SK-N-SH (cell line): ENCODE measurements at regions not wholly inside any gene's neighbourhood (a gene's known extent, or its start where the extent isn't known, plus 50 kb on each side); places are given as distances from the start of the nearest gene placed in this dataset.

Experiments
- CTCF ChIA-PET: fragments of 300-600, 350-600 bp; formaldehyde crosslinking; extraction: SDS; loops from one replicate; lab custom pipeline; 2021; lab: Yijun Ruan, JAX
- POLR2A ChIA-PET: fragments of 350-600 bp; sonication (Branson Sonifier 250); formaldehyde crosslinking; extraction: SDS; loops from one replicate; lab custom pipeline; 2020; ENCODE audit warnings: antibody characterized with exemption, inconsistent platforms; lab: Yijun Ruan, JAX
- DNase-seq: peaks from one replicate; pipeline ENCODE4 v3.0.0; 2012
- H2AFZ ChIP-seq: fragments of 200-600 bp; sonication (generic); 2 replicates; pipeline ENCODE4 v1.8.1; 2016; ENCODE audit warnings: antibody characterized with exemption, mild to moderate bottlenecking, low read depth
- H3F3A ChIP-seq: fragments of 200-600 bp; sonication (generic); replicated peaks from 2 replicates; pipeline ENCODE3; 2016; ENCODE audit warnings: antibody characterized with exemption, mild to moderate bottlenecking; ENCODE audit not compliant: insufficient read depth
- H3K27ac ChIP-seq, 2 experiments: fragments of 200-500 bp in 1 of 2; fragments of 200-600 bp in 1 of 2; sonication (Bioruptor generic) in 1 of 2; sonication (generic), shearing (Covaris generic) in 1 of 2; 2 replicates each; pipeline versions ENCODE4 v1.5.1 to v1.6.1; 2014 to 2016; ENCODE audit warnings: low read depth in 2 of 2, inconsistent platforms in 1 of 2, low read length in 1 of 2, mild to moderate bottlenecking in 1 of 2, mixed read lengths in 1 of 2
- H3K27me3 ChIP-seq: fragments of 200-600 bp; sonication (generic), shearing (Covaris generic); 2 replicates; pipeline ENCODE4 v1.6.1; 2016; ENCODE audit warnings: mixed run types; ENCODE audit not compliant: insufficient read depth
- H3K36me3 ChIP-seq, 2 experiments: fragments of 200-500 bp in 1 of 2; fragments of 200-600 bp in 1 of 2; sonication (Bioruptor generic) in 1 of 2; sonication (generic) in 1 of 2; replicated peaks in 1 of 2; 2 replicates each; pipeline versions ENCODE3 to v1.5.1; 2014 to 2016; ENCODE audit warnings: low read length in 1 of 2, mild to moderate bottlenecking in 1 of 2; ENCODE audit not compliant: insufficient read depth in 2 of 2, control insufficient read depth in 1 of 2
- H3K4me1 ChIP-seq, 2 experiments: fragments of 200-500 bp in 1 of 2; fragments of 200-600 bp in 1 of 2; sonication (Bioruptor generic) in 1 of 2; sonication (generic), shearing (Covaris generic) in 1 of 2; 2 replicates each; pipeline versions ENCODE4 v1.5.1 to v1.6.1; 2014 to 2016; ENCODE audit warnings: low read depth in 1 of 2, low read length in 1 of 2, mixed run types in 1 of 2; ENCODE audit not compliant: insufficient read depth in 2 of 2, control insufficient read depth in 1 of 2
- H3K4me2 ChIP-seq: fragments of 200-600 bp; sonication (generic), shearing (Covaris generic); 2 replicates; pipeline ENCODE4 v1.6.1; 2017; ENCODE audit warnings: mixed run types
- H3K4me3 ChIP-seq, 2 experiments: fragments of 200-500 bp in 1 of 2; fragments of 200-600 bp in 1 of 2; sonication (Bioruptor generic) in 1 of 2; sonication (generic), shearing (Covaris generic) in 1 of 2; 2 replicates each; pipeline versions ENCODE4 v1.5.1 to v1.8.1; 2014 to 2016; ENCODE audit warnings: low read depth in 2 of 2, inconsistent platforms in 1 of 2, low read length in 1 of 2, mild to moderate bottlenecking in 1 of 2, mixed read lengths in 1 of 2, moderate library complexity in 1 of 2
- H3K79me2 ChIP-seq: fragments of 200-600 bp; sonication (generic); 2 replicates; pipeline ENCODE4 v1.8.1; 2017; ENCODE audit warnings: mild to moderate bottlenecking; ENCODE audit not compliant: insufficient read depth
- H3K9ac ChIP-seq: fragments of 200-600 bp; sonication (generic); 2 replicates; pipeline ENCODE4 v1.6.1; 2017; ENCODE audit warnings: mixed run types
- H3K9me2 ChIP-seq: fragments of 200-600 bp; sonication (generic); 2 replicates; pipeline ENCODE4 v1.6.1; 2017; ENCODE audit warnings: mixed run types
- H3K9me3 ChIP-seq: fragments of 200-600 bp; sonication (generic); 2 replicates; pipeline ENCODE4 v1.6.1; 2017; ENCODE audit warnings: mixed run types, mild to moderate bottlenecking, moderate library complexity
- H4K20me1 ChIP-seq: fragments of 200-600 bp; sonication (generic); 2 replicates; pipeline ENCODE4 v1.6.1; 2017; ENCODE audit warnings: mild to moderate bottlenecking, mixed run types; ENCODE audit not compliant: insufficient read depth
- ELF1 ChIP-seq: IDR thresholded peaks from 2 replicates; pipeline ENCODE4 v1.4.0; 2012
- EZH2phosphoT487 ChIP-seq: fragments of 200-600 bp; sonication (generic); IDR thresholded peaks from 2 replicates; pipeline ENCODE4 v1.6.1; 2017; ENCODE audit warnings: low read depth, mixed run types, mild to moderate bottlenecking, antibody characterized with exemption, moderate library complexity, borderline replicate concordance
- GATA2 ChIP-seq: sonication (generic); formaldehyde crosslinking; IDR thresholded peaks from 2 replicates; pipeline ENCODE4 v1.5.0; 2020; ENCODE audit warnings: mild to moderate bottlenecking, missing genetic modification reagents
- IRF3 ChIP-seq: fragments of 150-350 bp; IDR thresholded peaks from 2 replicates; pipeline ENCODE4 v1.6.1; 2016; ENCODE audit warnings: mild to moderate bottlenecking, low read depth, low read length
- JUND ChIP-seq: IDR thresholded peaks from 2 replicates; pipeline ENCODE4 v1.4.0; 2012
- MAX ChIP-seq: IDR thresholded peaks from 2 replicates; pipeline ENCODE4 v1.4.0; 2012; ENCODE audit warnings: low read depth
- MEF2A ChIP-seq: IDR thresholded peaks from 2 replicates; pipeline ENCODE4 v1.4.0; 2012; ENCODE audit warnings: low read depth, borderline replicate concordance
- MXI1 ChIP-seq: IDR thresholded peaks from 2 replicates; pipeline ENCODE4 v1.6.1; 2012; ENCODE audit warnings: mild to moderate bottlenecking, low read depth, low read length, improper control_type of control experiment
- NRF1 ChIP-seq: IDR thresholded peaks from 2 replicates; pipeline ENCODE4 v1.6.1; 2012; ENCODE audit warnings: low read depth, mild to moderate bottlenecking, low read length
- POLR2AphosphoS5 ChIP-seq: IDR thresholded peaks from 2 replicates; pipeline ENCODE4 v1.6.1; 2012; ENCODE audit warnings: low read depth, low read length
- RAD21 ChIP-seq: IDR thresholded peaks from 2 replicates; pipeline ENCODE4 v1.6.1; 2012; ENCODE audit warnings: mild to moderate bottlenecking, low read length
- RCOR1 ChIP-seq: fragments of 150-350 bp; IDR thresholded peaks from 2 replicates; pipeline ENCODE4 v1.6.1; 2017; ENCODE audit warnings: antibody characterized with exemption, low read length
- RFX5 ChIP-seq: IDR thresholded peaks from 2 replicates; pipeline ENCODE4 v1.6.1; 2012; ENCODE audit warnings: mild to moderate bottlenecking, improper control_type of control experiment, low read length
- SMC3 ChIP-seq: IDR thresholded peaks from 2 replicates; pipeline ENCODE4 v1.6.1; 2012; ENCODE audit warnings: low read depth, low read length, improper control_type of control experiment
- TAF1 ChIP-seq: IDR thresholded peaks from 2 replicates; pipeline ENCODE4 v1.6.1; 2012; ENCODE audit warnings: low read depth, mild to moderate bottlenecking, low read length, moderate library complexity, borderline replicate concordance
- USF2 ChIP-seq: fragments of 150-350 bp; IDR thresholded peaks from 2 replicates; pipeline ENCODE4 v1.6.1; 2017; ENCODE audit warnings: antibody characterized with exemption, low read length, low read depth, borderline replicate concordance
- WGBS: methylation state at CpG from one replicate; pipeline ENCODE4 v1.1.6; 2017; ENCODE audit warnings: low lambda C conversion rate; 5-methylcytosine and 5-hydroxymethylcytosine counted together
- TF ChIP-seq, protein P1 (sequence below): IDR thresholded peaks from 2 replicates; pipeline ENCODE4 v1.4.0; 2012; ENCODE audit warnings: low read depth, borderline replicate concordance

- DNase-seq = no peak
- Histone ChIP-seq H3K9me2 (no peaks in the 10 kb centered on the region), H3K4me1 (no peaks in the 10 kb centered on the region; a peak in 1 of 4 replicates), H3F3A (no peaks in the 10 kb centered on the region), H4K20me1 (no peaks in the 10 kb centered on the region), H3K27me3 (no peaks in the 10 kb centered on the region; the same call in 1 of the 2 replicates), H3K36me3 (no peaks in the 10 kb centered on the region), H3K4me3 (no peak overlapping the region), H3K27ac (no peak overlapping the region), H3K79me2 (no peaks in the 10 kb centered on the region), H3K4me2 (no peak overlapping the region), H3K9me3 (no peaks in the 10 kb centered on the region), H2AFZ (no peak overlapping the region), H3K9ac (no peak overlapping the region)
- ChIA-PET CTCF (no interaction called here), POLR2A (no interaction called here)
- TF ChIP-seq, protein P1, sequence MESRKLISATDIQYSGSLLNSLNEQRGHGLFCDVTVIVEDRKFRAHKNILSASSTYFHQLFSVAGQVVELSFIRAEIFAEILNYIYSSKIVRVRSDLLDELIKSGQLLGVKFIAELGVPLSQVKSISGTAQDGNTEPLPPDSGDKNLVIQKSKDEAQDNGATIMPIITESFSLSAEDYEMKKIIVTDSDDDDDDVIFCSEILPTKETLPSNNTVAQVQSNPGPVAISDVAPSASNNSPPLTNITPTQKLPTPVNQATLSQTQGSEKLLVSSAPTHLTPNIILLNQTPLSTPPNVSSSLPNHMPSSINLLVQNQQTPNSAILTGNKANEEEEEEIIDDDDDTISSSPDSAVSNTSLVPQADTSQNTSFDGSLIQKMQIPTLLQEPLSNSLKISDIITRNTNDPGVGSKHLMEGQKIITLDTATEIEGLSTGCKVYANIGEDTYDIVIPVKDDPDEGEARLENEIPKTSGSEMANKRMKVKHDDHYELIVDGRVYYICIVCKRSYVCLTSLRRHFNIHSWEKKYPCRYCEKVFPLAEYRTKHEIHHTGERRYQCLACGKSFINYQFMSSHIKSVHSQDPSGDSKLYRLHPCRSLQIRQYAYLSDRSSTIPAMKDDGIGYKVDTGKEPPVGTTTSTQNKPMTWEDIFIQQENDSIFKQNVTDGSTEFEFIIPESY = no peak
- TF ChIP-seq MAX (no peak), JUND (no peak), EZH2phosphoT487 (no peak), POLR2AphosphoS5 (no peak), MEF2A (no peak), NRF1 (no peak), GATA2 (no peak)
- 24% methylated on average over 4 of the region's 4 CpGs for WGBS
Observed at GRCh38 chr6:9248133-9248532, 812.8 kb upstream of the SLC35B3 start.

- no peaks in the 10 kb centered on the region for H4K20me1 ChIP-seq
- H3K27ac ChIP-seq = no peak overlapping the region
- ChIA-PET CTCF (no interaction called here), POLR2A (no interaction called here)
- WGBS = 15% methylated on average over 2 of the region's 2 CpGs
- no peak overlapping the region for H3K9ac ChIP-seq
- no peaks in the 10 kb centered on the region for H3K36me3 ChIP-seq
- H3K4me3 ChIP-seq = no peak overlapping the region
- H3F3A ChIP-seq = no peaks in the 10 kb centered on the region
- H3K27me3 ChIP-seq = no peaks in the 10 kb centered on the region; the same call in 1 of the 2 replicates
- no peaks in the 10 kb centered on the region for H3K79me2 ChIP-seq
- DNase-seq = no peak
- no peaks in the 10 kb centered on the region for H3K9me3 ChIP-seq
- no peak overlapping the region for H2AFZ ChIP-seq
- no peaks in the 10 kb centered on the region for H3K9me2 ChIP-seq
- no peaks in the 10 kb centered on the region for H3K4me1 ChIP-seq
- TF ChIP-seq NRF1 (no peak), RFX5 (no peak), SMC3 (no peak)
- TF ChIP-seq, all 33 proteins: peak for 0
- no peak overlapping the region for H3K4me2 ChIP-seq
Observed at GRCh38 chr6:9240861-9241260, 805.5 kb upstream of the SLC35B3 start.

GRCh38 chr6:9236443-9236842 is 801.1 kb upstream of the SLC35B3 start:
- WGBS = 20% methylated on average over 6 of the region's 6 CpGs
- H3K27me3 ChIP-seq = no peaks in the 10 kb centered on the region
- H3K9me3 ChIP-seq = no peaks in the 10 kb centered on the region
- CTCF ChIA-PET = no interaction called here
- H3K79me2 ChIP-seq = no peaks in the 10 kb centered on the region
- no peaks in the 10 kb centered on the region; a peak in 1 of 4 replicates for H3K4me1 ChIP-seq
- no peak for DNase-seq
- H3K9ac ChIP-seq = no peak overlapping the region
- POLR2A ChIA-PET = no interaction called here
- no peak overlapping the region for H3K4me2 ChIP-seq
- no peaks in the 10 kb centered on the region for H3K9me2 ChIP-seq
- no peak overlapping the region for H3K4me3 ChIP-seq
- H3F3A ChIP-seq = no peaks in the 10 kb centered on the region
- no peaks in the 10 kb centered on the region for H3K36me3 ChIP-seq
- H3K27ac ChIP-seq = no peak overlapping the region
- H2AFZ ChIP-seq = no peak overlapping the region
- no peaks in the 10 kb centered on the region for H4K20me1 ChIP-seq
- TF ChIP-seq MAX (no peak), MXI1 (no peak), RFX5 (no peak), GATA2 (no peak), IRF3 (no peak), RCOR1 (no peak), ELF1 (no peak), RAD21 (no peak), TAF1 (no peak), USF2 (no peak), NRF1 (no peak)
